ENCODE measurements at regions not wholly inside any gene's neighbourhood (a gene's known extent, or its start where the extent isn't known, plus 50 kb on each side); places are given as distances from the start of the nearest gene placed in this dataset.

DNA sequence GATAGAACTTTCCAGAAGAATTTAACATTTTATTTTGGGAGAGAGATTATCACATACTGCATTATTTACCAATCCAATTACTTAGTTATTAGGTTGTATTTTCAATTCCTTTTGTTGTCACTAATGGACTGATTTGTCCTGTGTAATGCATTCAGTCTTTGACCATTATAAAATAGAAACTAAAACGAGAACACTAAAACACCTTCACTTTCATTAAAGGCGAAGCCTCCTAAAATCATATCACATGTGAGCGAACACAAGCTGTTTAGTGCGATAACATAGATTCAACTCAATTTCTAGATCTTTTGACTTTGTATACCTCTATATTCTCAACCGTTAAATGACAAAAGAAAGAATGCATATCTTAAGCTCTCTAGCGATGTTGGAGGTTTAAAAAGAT, 253.4 kb downstream of the VGLL3 start:
- Histone ChIP-seq H3K4me3 (replicated peaks; ENCODE audit: insufficient read depth, low read length) (no peak overlapping the region), H3K27ac (replicated peaks) (no peak overlapping the region), H3K27me3 (ENCODE audit: insufficient read depth, poor library complexity, severe bottlenecking) (no peaks in the 10 kb centered on the region)
- no peak for DNase-seq (ENCODE audit: low read depth in 1 of 2, low spot score in 1 of 2)
- TF ChIP-seq, protein P1, sequence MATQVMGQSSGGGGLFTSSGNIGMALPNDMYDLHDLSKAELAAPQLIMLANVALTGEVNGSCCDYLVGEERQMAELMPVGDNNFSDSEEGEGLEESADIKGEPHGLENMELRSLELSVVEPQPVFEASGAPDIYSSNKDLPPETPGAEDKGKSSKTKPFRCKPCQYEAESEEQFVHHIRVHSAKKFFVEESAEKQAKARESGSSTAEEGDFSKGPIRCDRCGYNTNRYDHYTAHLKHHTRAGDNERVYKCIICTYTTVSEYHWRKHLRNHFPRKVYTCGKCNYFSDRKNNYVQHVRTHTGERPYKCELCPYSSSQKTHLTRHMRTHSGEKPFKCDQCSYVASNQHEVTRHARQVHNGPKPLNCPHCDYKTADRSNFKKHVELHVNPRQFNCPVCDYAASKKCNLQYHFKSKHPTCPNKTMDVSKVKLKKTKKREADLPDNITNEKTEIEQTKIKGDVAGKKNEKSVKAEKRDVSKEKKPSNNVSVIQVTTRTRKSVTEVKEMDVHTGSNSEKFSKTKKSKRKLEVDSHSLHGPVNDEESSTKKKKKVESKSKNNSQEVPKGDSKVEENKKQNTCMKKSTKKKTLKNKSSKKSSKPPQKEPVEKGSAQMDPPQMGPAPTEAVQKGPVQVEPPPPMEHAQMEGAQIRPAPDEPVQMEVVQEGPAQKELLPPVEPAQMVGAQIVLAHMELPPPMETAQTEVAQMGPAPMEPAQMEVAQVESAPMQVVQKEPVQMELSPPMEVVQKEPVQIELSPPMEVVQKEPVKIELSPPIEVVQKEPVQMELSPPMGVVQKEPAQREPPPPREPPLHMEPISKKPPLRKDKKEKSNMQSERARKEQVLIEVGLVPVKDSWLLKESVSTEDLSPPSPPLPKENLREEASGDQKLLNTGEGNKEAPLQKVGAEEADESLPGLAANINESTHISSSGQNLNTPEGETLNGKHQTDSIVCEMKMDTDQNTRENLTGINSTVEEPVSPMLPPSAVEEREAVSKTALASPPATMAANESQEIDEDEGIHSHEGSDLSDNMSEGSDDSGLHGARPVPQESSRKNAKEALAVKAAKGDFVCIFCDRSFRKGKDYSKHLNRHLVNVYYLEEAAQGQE (IDR thresholded peaks at IDR 0.05; ENCODE audit: insufficient replicate concordance, low read depth) = no peak
- no peak for TF ChIP-seq SPI1 (IDR thresholded peaks at IDR 0.05; ENCODE audit: borderline replicate concordance, low read depth)
- no peak for TF ChIP-seq GABPA (IDR thresholded peaks at IDR 0.05; ENCODE audit: low read depth)
- no peak for TF ChIP-seq POLR2AphosphoS5 (IDR thresholded peaks at IDR 0.05; ENCODE audit: low read depth)
- TF ChIP-seq CTCF (IDR thresholded peaks at IDR 0.05; ENCODE audit: insufficient read depth, low read length) = no peak

DNA sequence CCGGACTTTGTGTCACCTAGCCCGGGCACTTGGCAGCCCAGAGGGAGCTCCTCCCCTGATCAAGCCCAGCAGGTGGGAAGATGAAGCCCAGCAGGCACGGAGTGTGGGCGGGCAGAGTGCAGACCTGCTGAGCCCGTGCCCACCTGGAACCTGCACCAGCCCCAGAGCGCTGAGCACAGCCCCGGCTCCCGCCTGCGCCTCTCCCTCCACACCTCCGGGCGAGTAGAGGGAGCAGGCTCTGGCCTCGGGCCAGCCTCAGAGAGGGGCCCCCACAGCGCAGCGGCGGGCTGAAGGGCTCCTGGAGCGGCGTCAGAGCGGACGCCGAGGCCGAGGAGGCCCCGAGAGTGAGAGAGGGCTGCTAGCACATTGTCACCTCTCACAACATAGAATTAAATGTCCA, 257.7 kb downstream of the VGLL3 start:
- Histone ChIP-seq H3K4me3 (replicated peaks; ENCODE audit: insufficient read depth, low read length) (no peak overlapping the region), H3K27me3 (ENCODE audit: insufficient read depth, poor library complexity, severe bottlenecking) (no peaks in the 10 kb centered on the region), H3K27ac (replicated peaks) (no peak overlapping the region)
- no peak for DNase-seq (ENCODE audit: low read depth in 1 of 2, low spot score in 1 of 2)
- TF ChIP-seq CTCF (IDR thresholded peaks at IDR 0.05; ENCODE audit: insufficient read depth, low read length) (no peak), SPI1 (IDR thresholded peaks at IDR 0.05; ENCODE audit: borderline replicate concordance, low read depth) (no peak), POLR2AphosphoS5 (IDR thresholded peaks at IDR 0.05; ENCODE audit: low read depth) (no peak), GABPA (IDR thresholded peaks at IDR 0.05; ENCODE audit: low read depth) (no peak)
- TF ChIP-seq, protein P1 (IDR thresholded peaks at IDR 0.05; ENCODE audit: insufficient replicate concordance, low read depth) = no peak

DNA sequence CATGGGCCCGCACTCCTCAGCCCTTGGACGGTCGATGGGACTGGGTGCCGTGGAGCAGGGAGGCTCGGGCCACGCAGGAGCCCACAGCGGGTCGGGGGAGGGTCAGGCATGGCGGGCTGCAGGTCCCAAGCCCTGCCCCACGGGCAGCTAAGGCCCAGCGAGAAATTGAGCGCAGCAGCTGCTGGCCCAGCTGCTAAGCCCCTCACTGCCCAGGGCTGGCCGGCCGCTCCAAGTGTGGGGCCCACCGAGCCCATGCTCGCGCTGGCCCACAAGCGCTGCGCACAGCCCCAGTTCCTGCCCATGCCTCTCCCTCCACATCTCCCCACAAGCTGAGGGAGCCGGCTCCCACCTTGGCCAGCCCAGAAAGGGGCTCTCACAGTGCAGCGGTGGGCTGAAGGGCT, 259.4 kb downstream of the VGLL3 start:
- H3K4me3 ChIP-seq (replicated peaks; ENCODE audit: insufficient read depth, low read length) = no peak overlapping the region
- no peak for DNase-seq (ENCODE audit: low read depth in 1 of 2, low spot score in 1 of 2)
- H3K27ac ChIP-seq (replicated peaks) = no peak overlapping the region
- no peaks in the 10 kb centered on the region for H3K27me3 ChIP-seq (ENCODE audit: insufficient read depth, poor library complexity, severe bottlenecking)
- TF ChIP-seq CTCF (IDR thresholded peaks at IDR 0.05; ENCODE audit: insufficient read depth, low read length) (no peak), SPI1 (IDR thresholded peaks at IDR 0.05; ENCODE audit: borderline replicate concordance, low read depth) (no peak), GABPA (IDR thresholded peaks at IDR 0.05; ENCODE audit: low read depth) (no peak), POLR2AphosphoS5 (IDR thresholded peaks at IDR 0.05; ENCODE audit: low read depth) (no peak)
- TF ChIP-seq, protein P1 (IDR thresholded peaks at IDR 0.05; ENCODE audit: insufficient replicate concordance, low read depth) = no peak

Measured in HL-60 (cell line).